ENCODE measurements at regions not wholly inside any gene's neighbourhood (a gene's known extent, or its start where the extent isn't known, plus 50 kb on each side); places are given as distances from the start of the nearest gene placed in this dataset.

DNA sequence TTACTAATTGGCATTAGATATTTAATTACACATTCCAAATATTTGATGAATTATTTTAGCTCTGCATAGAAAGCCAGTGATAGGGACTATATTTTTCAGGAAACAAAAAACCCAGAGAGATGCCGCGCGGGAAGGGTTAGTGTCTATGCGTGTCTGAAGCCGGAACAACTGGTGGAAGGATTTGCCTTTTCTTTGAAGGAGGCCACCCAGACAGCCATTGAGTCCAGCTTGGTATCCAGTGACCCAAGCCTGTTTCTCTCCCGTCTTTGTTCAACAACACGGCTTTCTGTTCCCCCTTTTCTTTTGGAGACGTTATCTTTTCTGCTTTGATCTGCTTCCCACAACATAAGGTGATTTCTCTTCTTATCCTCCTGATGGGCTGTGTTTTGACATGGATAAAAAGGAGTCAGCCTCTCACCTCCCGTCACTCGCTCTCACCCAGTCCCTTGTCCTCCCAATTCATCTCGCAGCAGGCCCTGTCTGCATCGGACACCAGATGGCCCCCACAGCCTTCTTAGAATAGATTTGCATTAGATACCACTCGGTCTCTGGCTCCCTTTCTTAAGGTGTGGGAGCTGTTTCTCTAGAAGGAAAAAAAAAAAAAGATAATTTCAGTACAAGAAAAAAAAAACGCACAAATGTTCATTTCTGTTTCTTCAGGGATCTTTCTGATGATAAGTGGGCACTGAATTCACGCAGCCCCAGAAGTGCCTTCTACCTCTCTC, 361.8 kb downstream of the ZNF536 start:
- 97% methylated on average over 7 of the region's 15 CpGs for WGBS (ENCODE audit: insufficient coverage)
- H3K4me3 Mint-ChIP-seq = no peak overlapping the region

DNA sequence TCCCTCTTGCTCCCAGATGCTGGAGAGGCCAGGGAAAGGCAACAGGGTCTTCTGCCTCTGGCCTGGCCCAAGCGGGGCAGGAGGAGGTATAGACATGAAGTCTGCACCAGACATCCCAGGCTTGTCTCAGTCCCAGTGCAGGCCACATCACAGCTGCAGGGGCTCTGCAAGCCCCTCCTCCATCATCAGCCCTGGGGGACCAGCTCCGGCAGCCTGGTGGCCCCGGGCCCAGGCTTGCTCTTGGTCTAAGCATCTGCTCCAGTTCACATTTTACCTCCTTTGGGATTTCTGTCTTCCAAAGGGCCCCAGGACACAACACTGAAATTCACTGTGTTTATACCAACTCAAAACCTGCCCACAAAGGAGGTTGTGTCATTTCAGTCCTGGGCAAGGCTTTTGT, 359.4 kb downstream of the ZNF536 start:
- H3K4me3 Mint-ChIP-seq = no peak overlapping the region
- Histone ChIP-seq H2AFZ (ENCODE audit: insufficient read depth, low read depth, low read length, poor library complexity, severe bottlenecking) (no peak overlapping the region), H3K9ac (ENCODE audit: insufficient read depth, low read length, poor library complexity, severe bottlenecking) (no peak overlapping the region), H3K4me3 (replicated peaks in 1 of 3; ENCODE audit: low read depth in 2 of 3, low read length in 3 of 3) (no peak overlapping the region), H3K9me3 (replicated peaks in 1 of 2; ENCODE audit: control insufficient read depth in 1 of 2, insufficient read depth in 1 of 2, low read length in 2 of 2) (no peaks in the 10 kb centered on the region), H3K27me3 (ENCODE audit: control insufficient read depth in 2 of 2, insufficient read depth in 2 of 2, low read length in 2 of 2) (no peaks in the 10 kb centered on the region), H3K4me1 (ENCODE audit: control insufficient read depth in 1 of 2, insufficient read depth in 2 of 2, low read length in 2 of 2) (no peaks in the 10 kb centered on the region), H3K4me2 (replicated peaks; ENCODE audit: extremely low read depth, low read length, poor library complexity, severe bottlenecking) (no peak overlapping the region), H3K79me2 (ENCODE audit: insufficient read depth, low read length) (no peaks in the 10 kb centered on the region), H3K27ac (ENCODE audit: low read depth in 1 of 2, low read length in 2 of 2) (no peak overlapping the region), H3K36me3 (replicated peaks in 1 of 2; ENCODE audit: control insufficient read depth in 1 of 2, insufficient read depth in 2 of 2, low read length in 2 of 2) (no peaks in the 10 kb centered on the region), H4K20me1 (ENCODE audit: insufficient read depth, low read length) (no peaks in the 10 kb centered on the region)
- H3K4me1 Mint-ChIP-seq = no peaks in the 10 kb centered on the region
- TF ChIP-seq, protein P1, sequence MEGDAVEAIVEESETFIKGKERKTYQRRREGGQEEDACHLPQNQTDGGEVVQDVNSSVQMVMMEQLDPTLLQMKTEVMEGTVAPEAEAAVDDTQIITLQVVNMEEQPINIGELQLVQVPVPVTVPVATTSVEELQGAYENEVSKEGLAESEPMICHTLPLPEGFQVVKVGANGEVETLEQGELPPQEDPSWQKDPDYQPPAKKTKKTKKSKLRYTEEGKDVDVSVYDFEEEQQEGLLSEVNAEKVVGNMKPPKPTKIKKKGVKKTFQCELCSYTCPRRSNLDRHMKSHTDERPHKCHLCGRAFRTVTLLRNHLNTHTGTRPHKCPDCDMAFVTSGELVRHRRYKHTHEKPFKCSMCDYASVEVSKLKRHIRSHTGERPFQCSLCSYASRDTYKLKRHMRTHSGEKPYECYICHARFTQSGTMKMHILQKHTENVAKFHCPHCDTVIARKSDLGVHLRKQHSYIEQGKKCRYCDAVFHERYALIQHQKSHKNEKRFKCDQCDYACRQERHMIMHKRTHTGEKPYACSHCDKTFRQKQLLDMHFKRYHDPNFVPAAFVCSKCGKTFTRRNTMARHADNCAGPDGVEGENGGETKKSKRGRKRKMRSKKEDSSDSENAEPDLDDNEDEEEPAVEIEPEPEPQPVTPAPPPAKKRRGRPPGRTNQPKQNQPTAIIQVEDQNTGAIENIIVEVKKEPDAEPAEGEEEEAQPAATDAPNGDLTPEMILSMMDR (IDR thresholded peaks at IDR 0.05) = no peak
- peaks cover 0 to 4% (median 2%) of the 10 kb centered on the region in 3 donors for H3K27me3 Mint-ChIP-seq (ENCODE audit: low read depth in 3 of 3)
- peaks cover 0 to 5% (median 0%) of the 10 kb centered on the region in 7 donors for H3K9me3 Mint-ChIP-seq
- intact Hi-C loops (cut with micrococcal nuclease) = no loop called here
- no peaks in the 10 kb centered on the region for H3K36me3 Mint-ChIP-seq
- H3K27ac Mint-ChIP-seq = no peak overlapping the region
- no peak for DNase-seq
- 93% methylated on average over 2 of the region's 3 CpGs for WGBS (ENCODE audit: insufficient coverage)

More for the DNA sequence above, 361.8 kb downstream of the ZNF536 start:
- Histone ChIP-seq H3K4me1 (ENCODE audit: control insufficient read depth in 1 of 2, insufficient read depth in 2 of 2, low read length in 2 of 2) (no peaks in the 10 kb centered on the region), H3K36me3 (replicated peaks in 1 of 2; ENCODE audit: control insufficient read depth in 1 of 2, insufficient read depth in 2 of 2, low read length in 2 of 2) (no peaks in the 10 kb centered on the region), H3K4me3 (replicated peaks in 1 of 3; ENCODE audit: low read depth in 2 of 3, low read length in 3 of 3) (no peak overlapping the region), H4K20me1 (ENCODE audit: insufficient read depth, low read length) (no peaks in the 10 kb centered on the region), H3K9ac (ENCODE audit: insufficient read depth, low read length, poor library complexity, severe bottlenecking) (no peak overlapping the region), H2AFZ (ENCODE audit: insufficient read depth, low read depth, low read length, poor library complexity, severe bottlenecking) (no peak overlapping the region), H3K79me2 (ENCODE audit: insufficient read depth, low read length) (no peaks in the 10 kb centered on the region), H3K27ac (ENCODE audit: low read depth in 1 of 2, low read length in 2 of 2) (no peak overlapping the region), H3K4me2 (replicated peaks; ENCODE audit: extremely low read depth, low read length, poor library complexity, severe bottlenecking) (no peak overlapping the region), H3K9me3 (replicated peaks in 1 of 2; ENCODE audit: control insufficient read depth in 1 of 2, insufficient read depth in 1 of 2, low read length in 2 of 2) (no peaks in the 10 kb centered on the region), H3K27me3 (ENCODE audit: control insufficient read depth in 2 of 2, insufficient read depth in 2 of 2, low read length in 2 of 2) (no peaks in the 10 kb centered on the region)
- Mint-ChIP-seq H3K9me3 (peaks cover 0 to 5% (median 0%) of the 10 kb centered on the region in 7 donors), H3K27me3 (ENCODE audit: low read depth in 3 of 3) (peaks cover 0 to 6% (median 0%) of the 10 kb centered on the region in 3 donors), H3K36me3 (no peaks in the 10 kb centered on the region), H3K27ac (no peak overlapping the region), H3K4me1 (no peaks in the 10 kb centered on the region)
- TF ChIP-seq, protein P1 (IDR thresholded peaks at IDR 0.05) = no peak
- intact Hi-C loops (cut with micrococcal nuclease) = no loop called here
- no peak for DNase-seq
